GM21717 (cell line): ENCODE measurements at regions not wholly inside any gene's neighbourhood (a gene's known extent, or its start where the extent isn't known, plus 50 kb on each side); places are given as distances from the start of the nearest gene placed in this dataset.
"Not testable (repeated sequence)": the region's sequence is repeated elsewhere in the genome, so short reads cannot be mapped to it uniquely, and the experiment has no call there.

Experiments used
- ATAC-seq: cut with Tn5 transposase; IDR thresholded peaks from one replicate; pipeline ENCODE4 v1.9.1; 2021; ENCODE audit warnings: mild to moderate bottlenecking, moderate library complexity; ENCODE audit not compliant: unreplicated experiment

GRCh38 chr2:58731488-58731869, 490.4 kb upstream of the FANCL start:
- ATAC-seq, result no peak

- no peak for ATAC-seq
These were observed 489.8 kb upstream of the FANCL start for GRCh38 chr2:58730764-58731487.

GRCh38 chr2:58727981-58728656, 487.0 kb upstream of the FANCL start:
- ATAC-seq, result no peak

DNA sequence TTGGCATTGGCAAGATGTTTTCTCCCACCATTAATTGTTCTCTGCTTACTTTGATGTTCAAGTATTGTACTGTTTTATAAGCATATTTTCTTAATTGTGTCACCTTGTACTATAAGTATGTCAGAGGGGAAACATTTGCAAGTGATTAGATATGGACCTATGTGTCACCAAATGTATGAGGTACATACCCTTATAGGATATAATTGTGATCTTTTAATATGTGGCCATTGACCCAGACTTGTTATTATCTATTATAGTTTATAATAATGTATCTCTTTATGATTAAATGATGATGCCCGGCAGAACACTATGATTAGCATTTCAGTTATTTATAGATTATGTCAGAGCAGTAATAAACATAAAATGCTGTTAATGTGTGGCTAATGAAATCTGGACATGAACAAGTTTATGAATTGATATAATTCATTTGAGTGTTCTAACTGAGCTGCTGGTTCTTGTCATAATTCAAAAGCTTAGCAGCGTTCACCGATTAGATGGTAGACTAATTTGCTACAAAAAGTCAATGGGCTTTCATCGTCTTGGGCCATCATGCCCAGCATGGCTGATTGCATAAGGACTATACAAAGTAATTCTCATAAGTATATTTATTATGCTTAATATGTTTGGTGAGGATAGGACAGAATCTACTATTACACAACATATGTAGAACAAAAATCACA, 480.9 kb upstream of the FANCL start:
- ATAC-seq, result no peak

DNA sequence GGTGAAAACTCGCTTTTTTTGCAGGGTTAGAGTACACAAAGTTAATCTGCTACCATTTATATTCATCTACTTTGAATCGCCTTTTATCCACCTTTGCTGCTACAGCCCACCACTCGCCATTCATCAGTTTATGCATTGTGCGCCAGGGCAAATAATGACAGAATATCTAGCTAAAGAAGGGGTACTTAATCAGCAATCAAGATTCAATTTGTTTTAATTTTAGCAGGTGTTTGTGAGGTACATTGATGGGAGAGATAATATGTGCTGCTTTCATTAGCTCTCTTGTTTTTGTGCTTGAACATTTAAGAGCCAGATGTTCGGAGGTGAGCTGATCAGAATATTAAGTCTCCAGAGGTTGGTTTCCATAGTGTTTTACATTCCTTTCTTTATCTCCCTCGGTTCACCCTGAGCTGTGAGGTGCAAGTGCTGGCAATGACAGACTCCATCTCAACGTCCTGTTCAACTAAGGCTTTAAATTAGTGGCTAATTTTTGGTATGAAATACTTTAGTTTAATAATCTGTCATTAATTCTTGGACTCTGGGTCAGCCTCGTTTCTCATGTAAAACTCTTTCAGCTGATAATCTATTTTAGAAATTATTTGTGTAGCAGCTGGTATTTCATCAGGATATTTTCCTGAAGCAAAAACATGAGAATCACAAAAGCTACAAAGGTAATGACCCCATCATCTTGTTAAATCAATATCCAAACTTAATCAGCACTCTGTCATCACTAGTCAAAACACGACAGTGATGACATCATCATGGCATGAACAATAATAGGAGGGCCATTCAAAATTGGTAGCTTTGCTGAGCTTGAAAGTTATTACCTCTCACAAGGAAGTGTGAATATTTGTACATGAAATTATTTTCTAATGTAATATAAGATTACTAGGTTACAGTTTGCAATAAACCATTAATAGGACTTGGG, 479.9 kb upstream of the FANCL start:
- ATAC-seq, result no peak

DNA sequence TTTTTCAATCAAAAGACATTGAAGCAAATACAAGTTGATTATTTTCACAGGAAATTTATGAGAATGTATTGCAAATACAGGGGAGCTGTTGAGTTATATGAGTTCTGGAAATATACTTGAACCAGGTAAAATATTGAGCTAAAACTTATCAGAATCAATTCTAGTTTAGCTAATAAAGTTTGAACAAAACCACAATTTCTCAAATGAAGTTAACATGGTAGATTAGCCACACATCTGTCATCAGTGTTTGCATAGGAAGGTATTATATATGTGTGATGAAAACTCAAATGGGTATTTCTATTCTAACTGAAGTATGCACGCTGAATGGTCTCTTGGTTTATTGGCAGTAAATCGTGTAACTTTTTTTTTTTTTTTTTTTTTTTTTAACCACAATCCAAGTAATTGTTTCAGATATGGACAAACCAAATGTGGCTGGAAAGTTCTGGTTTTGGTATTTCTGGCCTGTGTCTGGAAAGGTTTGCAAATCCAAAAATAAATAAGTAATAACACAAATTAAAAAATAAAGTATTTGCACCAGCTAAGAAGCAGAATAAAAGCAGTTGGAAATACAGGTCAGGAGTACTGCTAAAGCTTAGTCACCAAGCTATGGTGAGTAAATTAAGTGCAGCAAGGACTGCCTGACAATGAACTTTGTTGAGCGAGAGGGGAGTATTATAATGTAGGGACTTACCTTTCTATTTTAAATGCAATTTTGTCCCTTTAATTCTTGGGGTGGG, 479.1 kb upstream of the FANCL start:
- no peak for ATAC-seq

- ATAC-seq, result no peak
These were observed 474.2 kb upstream of the FANCL start for GRCh38 chr2:58715344-58715743.

GRCh38 chr2:58714238-58714637, 473.1 kb upstream of the FANCL start:
- ATAC-seq, result no peak

DNA sequence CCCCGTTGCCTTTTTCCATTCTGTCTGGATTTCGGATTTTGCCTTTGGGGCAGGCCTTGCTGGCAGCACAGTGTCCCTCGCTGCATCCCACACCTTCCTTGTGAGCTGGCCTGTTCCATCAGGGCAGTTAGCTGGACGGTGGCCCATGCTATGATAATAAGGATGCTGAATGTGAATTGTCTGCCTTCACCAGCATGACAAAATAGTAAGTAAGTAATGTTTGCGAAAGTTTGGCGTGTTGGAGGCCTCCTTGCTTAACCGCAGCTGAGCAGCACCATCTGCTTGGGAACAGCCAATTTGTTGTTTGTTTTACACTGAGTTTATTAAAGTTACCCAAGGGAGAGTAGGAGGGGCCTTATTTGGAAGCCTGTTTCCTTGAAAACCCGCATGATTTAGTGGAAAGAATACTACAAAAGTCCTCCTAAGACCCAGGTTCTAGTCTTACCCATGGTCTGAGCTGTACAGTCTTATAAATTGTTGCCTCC, 469.7 kb upstream of the FANCL start:
- no peak for ATAC-seq

DNA sequence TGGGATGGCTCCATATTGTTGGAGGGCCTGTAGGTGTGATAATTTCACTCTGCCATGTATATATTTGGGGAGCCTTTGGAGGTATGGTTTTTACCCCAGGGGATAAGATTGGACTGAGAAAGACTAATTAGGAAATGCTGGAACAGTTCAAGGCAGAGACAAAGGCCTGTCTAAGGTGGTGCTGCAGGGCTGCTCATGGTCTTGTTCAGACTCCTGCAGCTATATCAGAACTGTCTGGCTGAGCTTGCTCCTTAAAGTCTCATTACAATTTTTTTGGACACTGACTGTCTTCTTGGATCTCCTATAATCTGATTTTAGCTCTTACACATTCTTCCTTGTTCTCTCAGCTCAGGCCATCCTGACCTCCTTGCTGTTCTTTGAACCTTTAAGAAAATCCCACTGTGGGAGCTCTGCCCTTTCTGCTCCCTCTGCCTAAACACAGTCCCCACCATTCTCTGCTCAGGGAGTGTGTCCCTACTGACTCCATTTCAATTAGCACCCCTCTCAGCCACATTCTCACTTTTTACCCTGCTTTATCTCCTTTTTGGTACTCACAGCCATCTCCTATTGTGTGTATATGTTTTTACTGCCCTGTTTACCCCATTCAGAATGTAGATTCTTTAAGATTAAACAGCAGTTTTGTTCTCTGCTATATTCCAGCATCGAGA, 468.7 kb upstream of the FANCL start:
- ATAC-seq, result no peak

DNA sequence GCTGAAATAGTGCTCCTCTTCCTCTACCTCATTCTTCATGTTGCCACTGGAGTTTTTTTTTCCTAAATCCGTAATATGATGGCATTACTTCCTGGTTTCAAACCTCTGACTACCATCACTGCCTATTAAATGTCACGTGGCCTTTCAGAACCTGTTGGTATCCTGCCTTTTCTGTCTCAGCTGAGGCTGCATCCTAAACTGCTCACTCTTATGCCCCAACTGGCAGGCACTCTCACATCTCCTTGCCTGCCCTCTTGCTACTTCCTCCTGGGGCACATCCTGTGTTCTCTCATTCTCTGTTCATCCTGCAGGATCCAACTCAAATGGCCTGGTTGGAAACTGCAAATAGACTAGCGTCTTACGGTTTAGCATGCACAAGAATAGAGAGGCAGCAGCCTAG, 468.1 kb upstream of the FANCL start:
- no peak for ATAC-seq

- no peak for ATAC-seq
These were observed 467.4 kb upstream of the FANCL start for GRCh38 chr2:58708565-58708964.

DNA sequence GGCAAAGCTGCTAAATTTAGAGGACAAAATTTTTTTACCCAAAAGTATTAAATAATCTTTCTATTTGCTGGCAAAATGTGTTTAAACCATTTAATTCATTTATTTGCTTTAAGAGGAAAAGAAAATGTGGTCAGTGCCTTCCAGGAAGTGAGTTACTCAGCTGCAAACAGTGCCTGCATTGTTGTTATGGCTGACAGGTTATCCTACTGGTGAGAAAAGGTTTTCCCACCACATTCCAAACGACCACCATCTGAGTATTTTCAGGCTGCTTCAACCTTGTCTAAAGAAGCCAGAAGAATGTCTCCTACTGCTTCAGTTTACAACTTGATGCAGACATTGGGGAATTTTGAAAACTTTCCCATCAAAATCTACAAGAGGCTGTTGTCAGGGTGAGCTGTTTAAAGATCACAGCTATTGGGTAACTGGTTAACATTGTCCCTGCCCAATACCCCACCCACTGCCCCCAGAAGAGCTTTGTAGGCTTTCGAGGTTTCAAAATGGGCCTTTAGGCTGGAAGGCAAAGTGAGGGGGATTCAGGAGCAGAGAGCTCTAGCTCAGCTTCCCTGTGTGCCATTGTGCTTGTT, 461.3 kb upstream of the FANCL start:
- no peak for ATAC-seq

- ATAC-seq, result no peak
These were observed 460.7 kb upstream of the FANCL start for GRCh38 chr2:58701688-58702301.

- no peak for ATAC-seq
These were observed 459.5 kb upstream of the FANCL start for GRCh38 chr2:58700591-58700990.

- no peak for ATAC-seq
These were observed 458.3 kb upstream of the FANCL start for GRCh38 chr2:58699411-58699810.

GRCh38 chr2:58698620-58699019, 457.5 kb upstream of the FANCL start:
- no peak for ATAC-seq

- not testable (repeated sequence) for ATAC-seq
These were observed 453.0 kb upstream of the FANCL start for GRCh38 chr2:58694114-58694513.

DNA sequence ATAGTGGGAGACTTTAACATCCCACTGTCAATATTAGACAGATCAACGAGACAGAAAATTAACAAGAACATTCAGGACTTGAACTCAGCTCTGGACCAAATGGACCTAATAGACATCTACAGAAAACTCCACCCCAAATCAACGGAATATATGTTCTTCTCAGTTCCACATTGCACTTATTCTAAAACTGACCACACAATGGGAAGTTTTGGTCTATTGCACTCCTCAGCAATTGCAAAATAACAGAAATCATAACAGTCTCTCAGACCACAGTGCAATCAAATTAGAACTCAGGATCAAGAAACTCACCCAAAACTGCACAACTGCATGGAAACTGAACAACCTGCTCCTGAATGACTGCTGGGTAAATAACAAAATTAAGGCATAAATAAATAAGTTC, 449.9 kb upstream of the FANCL start:
- ATAC-seq, result not testable (repeated sequence)
